H1 (cell line): ENCODE measurements at regions not wholly inside any gene's neighbourhood (a gene's known extent, or its start where the extent isn't known, plus 50 kb on each side); places are given as distances from the start of the nearest gene placed in this dataset.

Source experiments
- CTCF ChIA-PET: fragments of 300-600 bp; sonication (Branson Sonifier 250); formaldehyde crosslinking; loops from one replicate; lab custom pipeline; 2021; ENCODE audit not compliant: partially characterized antibody; lab: Charles Lee
- POLR2A ChIA-PET: fragments of 300-600 bp; sonication (Branson Sonifier 250); formaldehyde crosslinking; loops from one replicate; lab custom pipeline; 2021; ENCODE audit warnings: inconsistent platforms; ENCODE audit not compliant: partially characterized antibody; lab: Charles Lee
- DNase-seq, 2 experiments: peaks; one replicate each; pipeline versions ENCODE4 v3.0.0 to v3.0.0-alpha.2; 2010 to 2022; ENCODE audit warnings: low spot score in 2 of 2, low read depth in 1 of 2, mixed read lengths in 1 of 2
- FAIRE-seq: peaks from 2 replicates; lab custom pipeline; 2011; peaks lifted over from hg19 to GRCh38; lab: Jason Lieb, UNC
- H2AFZ ChIP-seq: 2 replicates; pipeline ENCODE4 v1.8.1; 2012; ENCODE audit warnings: low read length, inconsistent platforms
- H2AK5ac ChIP-seq: 2 replicates; pipeline ENCODE4 v1.6.1; 2013; ENCODE audit warnings: low read depth, low read length
- H2BK120ac ChIP-seq: replicated peaks from 2 replicates; pipeline ENCODE3; 2013; ENCODE audit warnings: low read depth, low read length, inconsistent platforms
- H2BK12ac ChIP-seq: 2 replicates; pipeline ENCODE4 v1.6.1; 2013; ENCODE audit warnings: low read depth, low read length
- H2BK15ac ChIP-seq: 2 replicates; pipeline ENCODE4 v1.6.1; 2013; ENCODE audit warnings: low read length
- H2BK20ac ChIP-seq: 2 replicates; pipeline ENCODE4 v1.6.1; 2013; ENCODE audit warnings: low read length
- H2BK5ac ChIP-seq: 2 replicates; pipeline ENCODE4 v1.6.1; 2013; ENCODE audit warnings: low read depth, low read length
- H3K14ac ChIP-seq: 2 replicates; pipeline ENCODE4 v1.6.1; 2013; ENCODE audit warnings: inconsistent platforms; ENCODE audit not compliant: insufficient read length
- H3K18ac ChIP-seq: 2 replicates; pipeline ENCODE4 v1.6.1; 2013; ENCODE audit warnings: low read length; ENCODE audit errors: extremely low read depth
- H3K23ac ChIP-seq: 2 replicates; pipeline ENCODE4 v1.6.1; 2013; ENCODE audit warnings: inconsistent platforms; ENCODE audit not compliant: insufficient read length
- H3K23me2 ChIP-seq: 2 replicates; pipeline ENCODE4 v1.6.1; 2013; ENCODE audit warnings: low read depth, low read length
- H3K27ac ChIP-seq: 2 replicates; pipeline ENCODE4 v1.6.1; 2011; ENCODE audit warnings: low read depth, low read length, inconsistent platforms
- H3K27me3 ChIP-seq, 4 experiments: replicated peaks in 1 of 4; 1 replicate in 1 of 4; 2 replicates in 3 of 4; pipeline versions ENCODE4 v1.6.1 to v1.8.1; 2011 to 2013; ENCODE audit warnings: low read length in 3 of 4, mild to moderate bottlenecking in 3 of 4, inconsistent platforms in 2 of 4, mixed read lengths in 2 of 4, moderate library complexity in 1 of 4; ENCODE audit not compliant: control insufficient read depth in 3 of 4, insufficient read depth in 3 of 4; ENCODE audit errors: extremely low read depth in 1 of 4
- H3K36me3 ChIP-seq, 4 experiments: 2 replicates each; pipeline versions ENCODE4 v1.6.1 to v1.8.1; 2011 to 2013; ENCODE audit warnings: mild to moderate bottlenecking in 4 of 4, low read length in 3 of 4, moderate library complexity in 2 of 4, control low read depth in 1 of 4, inconsistent platforms in 1 of 4; ENCODE audit not compliant: insufficient read depth in 4 of 4, control insufficient read depth in 2 of 4
- H3K4ac ChIP-seq: replicated peaks from 2 replicates; pipeline ENCODE3; 2013; ENCODE audit warnings: low read length, low read depth, mixed read lengths, inconsistent platforms; ENCODE audit not compliant: insufficient read length
- H3K4me1 ChIP-seq, 4 experiments: replicated peaks in 1 of 4; 1 replicate in 1 of 4; 2 replicates in 3 of 4; pipeline versions ENCODE4 v1.6.1 to v1.8.1; 2011 to 2013; ENCODE audit warnings: low read length in 3 of 4, inconsistent platforms in 2 of 4, mixed read lengths in 1 of 4; ENCODE audit not compliant: insufficient read depth in 4 of 4, control insufficient read depth in 3 of 4
- H3K4me2 ChIP-seq, 2 experiments: 2 replicates each; pipeline versions ENCODE4 v1.6.1 to v1.8.1; 2011 to 2013; ENCODE audit warnings: low read depth in 2 of 2, low read length in 2 of 2, control low read depth in 1 of 2, inconsistent platforms in 1 of 2, mild to moderate bottlenecking in 1 of 2; ENCODE audit not compliant: insufficient read depth in 1 of 2
- H3K4me3 ChIP-seq, 4 experiments: fragments of 200-600, 300-600 bp in 1 of 4; sonication (generic), shearing (Covaris generic), sonication (Bioruptor Twin) in 1 of 4; 2 replicates each; pipeline versions ENCODE4 v1.5.1 to v1.8.1; 2011 to 2016; ENCODE audit warnings: low read length in 4 of 4, low read depth in 3 of 4, control low read depth in 2 of 4, inconsistent platforms in 2 of 4, mild to moderate bottlenecking in 2 of 4, mixed read lengths in 1 of 4, moderate library complexity in 1 of 4; ENCODE audit not compliant: insufficient read depth in 2 of 4; ENCODE audit errors: extremely low read depth in 1 of 4
- H3K56ac ChIP-seq: replicated peaks from 2 replicates; pipeline ENCODE3; 2013; ENCODE audit warnings: low read depth, mild to moderate bottlenecking, mixed read lengths, low read length, inconsistent platforms; ENCODE audit not compliant: insufficient read length
- H3K79me1 ChIP-seq: 2 replicates; pipeline ENCODE4 v1.6.1; 2013; ENCODE audit warnings: low read depth, low read length, control low read depth
- H3K79me2 ChIP-seq, 2 experiments: 2 replicates each; pipeline versions ENCODE4 v1.6.1 to v1.8.1; 2012 to 2013; ENCODE audit warnings: low read length in 2 of 2, mild to moderate bottlenecking in 2 of 2, inconsistent platforms in 1 of 2; ENCODE audit not compliant: insufficient read depth in 2 of 2, control insufficient read depth in 1 of 2
- H3K9ac ChIP-seq, 4 experiments: replicated peaks in 1 of 4; 1 replicate in 1 of 4; 2 replicates in 3 of 4; pipeline versions ENCODE4 v1.6.1 to v1.8.1; 2011 to 2013; ENCODE audit warnings: low read depth in 3 of 4, low read length in 3 of 4, control low read depth in 2 of 4, mild to moderate bottlenecking in 2 of 4, moderate library complexity in 2 of 4, inconsistent platforms in 1 of 4; ENCODE audit errors: extremely low read depth in 1 of 4
- H3K9me3 ChIP-seq, 2 experiments: 2 replicates each; pipeline versions ENCODE4 v1.6.1 to v1.8.1; 2012 to 2013; ENCODE audit warnings: mild to moderate bottlenecking in 2 of 2, moderate library complexity in 2 of 2, control low read depth in 1 of 2, inconsistent platforms in 1 of 2, low read depth in 1 of 2, low read length in 1 of 2, mixed read lengths in 1 of 2; ENCODE audit not compliant: insufficient read depth in 2 of 2
- H4K20me1 ChIP-seq, 2 experiments: replicated peaks in 1 of 2; 2 replicates each; pipeline versions ENCODE3 to v1.8.1; 2011 to 2013; ENCODE audit warnings: inconsistent platforms in 2 of 2, low read length in 2 of 2, mild to moderate bottlenecking in 1 of 2; ENCODE audit not compliant: insufficient read depth in 2 of 2, control insufficient read depth in 1 of 2
- H4K5ac ChIP-seq: 2 replicates; pipeline ENCODE4 v1.6.1; 2013; ENCODE audit warnings: low read length, low read depth, mixed read lengths, inconsistent platforms; ENCODE audit not compliant: insufficient read length
- H4K8ac ChIP-seq: 2 replicates; pipeline ENCODE4 v1.8.0; 2013; ENCODE audit warnings: mild to moderate bottlenecking, moderate library complexity, low read length, inconsistent platforms; ENCODE audit not compliant: insufficient read depth; ENCODE audit errors: extremely low read depth
- H4K91ac ChIP-seq: replicated peaks from 2 replicates; pipeline ENCODE3; 2013; ENCODE audit warnings: low read length, mixed read lengths, inconsistent platforms; ENCODE audit not compliant: insufficient read length
- NRF1 ChIP-seq: IDR thresholded peaks from 2 replicates; pipeline ENCODE4 v1.6.1; 2011; ENCODE audit warnings: mild to moderate bottlenecking, low read depth, low read length, improper control_type of control experiment
- RAD21 ChIP-seq, 2 experiments: IDR thresholded peaks in 1 of 2; conservative IDR thresholded peaks in 1 of 2; 2 replicates each; pipeline ENCODE4 v1.6.1; 2011; ENCODE audit warnings: low read depth in 2 of 2, low read length in 2 of 2, improper control_type of control experiment in 1 of 2, inconsistent platforms in 1 of 2, mild to moderate bottlenecking in 1 of 2, moderate library complexity in 1 of 2
- TAF7 ChIP-seq: optimal IDR thresholded peaks from 2 replicates; pipeline ENCODE3; 2011; ENCODE audit warnings: low read depth, mild to moderate bottlenecking, inconsistent platforms, low read length, moderate library complexity, borderline replicate concordance
- WGBS, 2 experiments: shearing (Covaris generic) in 1 of 2; methylation state at CpG; one replicate each; pipeline versions ENCODE4 v1.1.6 to v1.1.7; 2013 to 2015; ENCODE audit warnings: low lambda C conversion rate in 2 of 2, mixed read lengths in 2 of 2, inconsistent platforms in 1 of 2, low coverage in 1 of 2, missing lambda C conversion rate in 1 of 2; ENCODE audit not compliant: insufficient replicate concordance in 2 of 2, insufficient coverage in 1 of 2, insufficient read length in 1 of 2; ENCODE audit errors: extremely low coverage in 1 of 2, missing lambda C conversion rate in 1 of 2; 5-methylcytosine and 5-hydroxymethylcytosine counted together
- TF ChIP-seq, protein P1 (sequence below): IDR thresholded peaks from 2 replicates; pipeline ENCODE4 v1.6.1; 2012; ENCODE audit warnings: inconsistent platforms

DNA sequence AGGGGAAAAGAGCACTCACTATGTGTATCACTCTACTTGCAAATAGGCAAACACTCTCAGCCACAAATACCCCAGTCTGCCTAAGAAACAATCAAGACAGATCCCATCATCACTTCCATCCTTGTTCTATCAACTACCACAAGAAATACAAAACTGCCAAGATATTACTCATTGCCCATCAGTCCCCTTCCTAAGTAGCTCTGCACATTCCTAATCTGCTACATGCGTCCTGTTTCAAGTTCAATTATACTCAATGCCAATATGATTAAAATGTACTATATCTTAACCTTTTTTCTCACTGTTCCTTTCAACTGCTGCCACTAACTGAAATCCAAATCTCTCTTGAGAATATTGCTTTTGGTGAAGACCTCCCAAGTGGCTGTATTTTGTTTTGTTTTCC, 1688.4 kb downstream of the PLA2G4A start:
- 0 out of 7 replicates have a peak, but pooled peaks cover 0 to 2% (median 0%) of the 10 kb centered on the region in 4 experiments for H3K4me1 ChIP-seq
- no peak for FAIRE-seq
- no peak overlapping the region for H2BK12ac ChIP-seq
- H4K91ac ChIP-seq = no peak overlapping the region
- H3K9ac ChIP-seq = no peak overlapping the region
- H2BK15ac ChIP-seq = no peak overlapping the region
- no peak overlapping the region for H2AK5ac ChIP-seq
- H3K27ac ChIP-seq = no peak overlapping the region
- 85% methylated on average over 1 of the region's 1 CpG; no CpG with 5 or more reads in 1 of the 2 experiments for WGBS, 2 experiments
- H3K4ac ChIP-seq = no peak overlapping the region
- no peak overlapping the region for H4K8ac ChIP-seq
- ChIA-PET CTCF (no interaction called here), POLR2A (no interaction called here)
- no peak overlapping the region for H3K56ac ChIP-seq
- H2BK5ac ChIP-seq = no peak overlapping the region
- no peaks in the 10 kb centered on the region for H3K27me3 ChIP-seq
- H3K4me2 ChIP-seq = no peak overlapping the region
- no peak overlapping the region for H3K23ac ChIP-seq
- H2BK20ac ChIP-seq = no peak overlapping the region
- no peaks in the 10 kb centered on the region for H3K23me2 ChIP-seq
- no peak overlapping the region for H2AFZ ChIP-seq
- no peaks in the 10 kb centered on the region for H3K36me3 ChIP-seq
- H3K79me1 ChIP-seq = no peaks in the 10 kb centered on the region
- no peaks in the 10 kb centered on the region for H3K79me2 ChIP-seq
- DNase-seq = no peak
- H4K5ac ChIP-seq = no peak overlapping the region
- H3K4me3 ChIP-seq = no peak overlapping the region
- no peaks in the 10 kb centered on the region for H4K20me1 ChIP-seq
- H3K14ac ChIP-seq = no peak overlapping the region
- H3K9me3 ChIP-seq = no peaks in the 10 kb centered on the region
- no peak overlapping the region for H3K18ac ChIP-seq
- no peak overlapping the region for H2BK120ac ChIP-seq
- TF ChIP-seq RAD21 (IDR thresholded peaks at IDR 0.05 in 1 of 2, conservative IDR thresholded peaks at IDR 0.05 in 1 of 2; ENCODE audit: low read depth in 2 of 2, low read length in 2 of 2) (no peak), TAF7 (no peak), NRF1 (no peak)
- TF ChIP-seq, protein P1, sequence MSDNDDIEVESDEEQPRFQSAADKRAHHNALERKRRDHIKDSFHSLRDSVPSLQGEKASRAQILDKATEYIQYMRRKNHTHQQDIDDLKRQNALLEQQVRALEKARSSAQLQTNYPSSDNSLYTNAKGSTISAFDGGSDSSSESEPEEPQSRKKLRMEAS = no peak
